ENCODE measurements at regions not wholly inside any gene's neighbourhood (a gene's known extent, or its start where the extent isn't known, plus 50 kb on each side); places are given as distances from the start of the nearest gene placed in this dataset.

DNA sequence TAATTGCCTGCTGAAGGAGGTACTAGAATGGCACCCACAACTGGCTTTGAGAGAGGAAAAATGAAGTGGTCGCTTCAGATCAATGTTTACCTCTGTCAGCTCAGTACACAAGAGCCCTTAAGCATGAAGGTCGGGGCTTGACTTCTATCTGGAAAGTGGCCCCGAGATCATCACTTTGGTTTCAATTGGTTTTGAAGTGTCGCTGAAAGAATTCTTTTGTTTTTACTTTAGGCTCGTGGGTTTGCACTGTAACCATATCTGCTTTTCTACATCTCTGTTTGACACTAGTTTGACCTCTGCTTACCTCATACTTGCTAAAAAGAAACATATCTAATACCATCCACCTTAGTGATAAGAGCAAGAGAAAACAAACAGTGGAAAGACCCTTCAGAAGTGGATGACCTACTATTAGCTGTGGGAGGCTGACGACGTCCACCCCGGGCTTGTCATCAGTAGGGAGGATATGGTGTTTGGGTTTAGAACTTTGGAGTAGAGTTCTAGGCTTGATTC, 361.8 kb downstream of the GATA3 start:
- no peak for TF ChIP-seq POLR2A (IDR thresholded peaks at IDR 0.05; ENCODE audit: low read length)
- TF ChIP-seq GATA1 (IDR thresholded peaks at IDR 0.05; ENCODE audit: low read depth, low read length), result no peak
